ENCODE measurements at regions not wholly inside any gene's neighbourhood (a gene's known extent, or its start where the extent isn't known, plus 50 kb on each side); places are given as distances from the start of the nearest gene placed in this dataset.

- WGBS, 2 donors (ENCODE audit: extremely low coverage in 2 of 2, insufficient read length in 2 of 2, insufficient replicate concordance in 1 of 2): no CpG with 5 or more reads among the region's 7 CpGs
- Histone ChIP-seq H3K9ac (ENCODE audit: low read depth, low read length, poor library complexity) (no peak overlapping the region), H4K8ac (ENCODE audit: low read depth, low read length) (no peak overlapping the region), H2BK15ac (ENCODE audit: low read length) (no peak overlapping the region), H3K4me1 (ENCODE audit: control insufficient read depth in 2 of 2, insufficient read depth in 1 of 2, low read depth in 1 of 2, low read length in 2 of 2) (peaks cover 0 to 20% of the 10 kb centered on the region in 2 donors), H3K27me3 (ENCODE audit: control insufficient read depth in 3 of 3, insufficient read depth in 3 of 3, low read depth in 1 of 3, low read length in 3 of 3) (no peaks in the 10 kb centered on the region), H3K27ac (replicated peaks; ENCODE audit: low read length) (no peak overlapping the region), H3K4ac (ENCODE audit: low read length) (no peak overlapping the region), H3K14ac (ENCODE audit: low read length) (no peak overlapping the region), H2AK5ac (ENCODE audit: low read depth, low read length) (no peak overlapping the region), H3K23ac (ENCODE audit: low read depth, low read length, poor library complexity) (no peak overlapping the region), H3K4me3 (ENCODE audit: low read length in 2 of 2) (no peak overlapping the region), H3K79me1 (ENCODE audit: low read depth, low read length) (no peaks in the 10 kb centered on the region), H2BK12ac (ENCODE audit: low read length) (no peak overlapping the region), H3K4me2 (ENCODE audit: insufficient read depth, low read length, poor library complexity, severe bottlenecking) (no peak overlapping the region), H3K18ac (ENCODE audit: low read length) (no peak overlapping the region), H3K9me3 (replicated peaks in 1 of 2; ENCODE audit: control insufficient read depth in 2 of 2, insufficient read depth in 1 of 2, low read depth in 1 of 2, low read length in 2 of 2) (peaks cover under 1 to 1% of the 10 kb centered on the region in 2 donors), H2AFZ (ENCODE audit: low read length) (peak overlapping the region; percentile 4), H2BK120ac (ENCODE audit: low read depth, low read length) (no peak overlapping the region), H4K91ac (ENCODE audit: low read depth, low read length, poor library complexity) (no peak overlapping the region), H3K36me3 (replicated peaks in 1 of 2; ENCODE audit: control insufficient read depth in 2 of 2, insufficient read depth in 2 of 2, low read length in 2 of 2) (no peaks in the 10 kb centered on the region), H2BK5ac (ENCODE audit: low read length) (no peak overlapping the region)
- no peak for DNase-seq (ENCODE audit: low spot score)
Measured at GRCh38 chr2:111678161-111678560, 205.8 kb downstream of the ANAPC1 start.

- peak overlapping the region; percentile 4 for H2AFZ ChIP-seq (ENCODE audit: low read length)
- DNase-seq (ENCODE audit: low spot score): no peak
- no peak overlapping the region for H2BK12ac ChIP-seq (ENCODE audit: low read length)
- peaks cover 0 to 17% of the 10 kb centered on the region in 2 donors for H3K4me1 ChIP-seq (ENCODE audit: control insufficient read depth in 2 of 2, insufficient read depth in 1 of 2, low read depth in 1 of 2, low read length in 2 of 2)
- H2AK5ac ChIP-seq (ENCODE audit: low read depth, low read length): no peak overlapping the region
- no peak overlapping the region for H3K4me2 ChIP-seq (ENCODE audit: insufficient read depth, low read length, poor library complexity, severe bottlenecking)
- H2BK120ac ChIP-seq (ENCODE audit: low read depth, low read length): no peak overlapping the region
- no peak overlapping the region for H3K14ac ChIP-seq (ENCODE audit: low read length)
- H3K4me3 ChIP-seq (ENCODE audit: low read length in 2 of 2): no peak overlapping the region
- no peaks in the 10 kb centered on the region for H3K79me1 ChIP-seq (ENCODE audit: low read depth, low read length)
- no peak overlapping the region for H2BK5ac ChIP-seq (ENCODE audit: low read length)
- no peak overlapping the region for H4K91ac ChIP-seq (ENCODE audit: low read depth, low read length, poor library complexity)
- H3K9me3 ChIP-seq (replicated peaks in 1 of 2; ENCODE audit: control insufficient read depth in 2 of 2, insufficient read depth in 1 of 2, low read depth in 1 of 2, low read length in 2 of 2): peaks cover 1 to 4% of the 10 kb centered on the region in 2 donors
- no peak overlapping the region for H4K8ac ChIP-seq (ENCODE audit: low read depth, low read length)
- H3K18ac ChIP-seq (ENCODE audit: low read length): no peak overlapping the region
- no CpG with 5 or more reads among the region's 5 CpGs for WGBS, 2 donors (ENCODE audit: extremely low coverage in 2 of 2, insufficient read length in 2 of 2, insufficient replicate concordance in 1 of 2)
- no peak overlapping the region for H3K4ac ChIP-seq (ENCODE audit: low read length)
- H3K9ac ChIP-seq (ENCODE audit: low read depth, low read length, poor library complexity): no peak overlapping the region
- no peak overlapping the region for H2BK15ac ChIP-seq (ENCODE audit: low read length)
- no peak overlapping the region for H3K27ac ChIP-seq (replicated peaks; ENCODE audit: low read length)
- H3K36me3 ChIP-seq (replicated peaks in 1 of 2; ENCODE audit: control insufficient read depth in 2 of 2, insufficient read depth in 2 of 2, low read length in 2 of 2): no peaks in the 10 kb centered on the region
- no peaks in the 10 kb centered on the region for H3K27me3 ChIP-seq (ENCODE audit: control insufficient read depth in 3 of 3, insufficient read depth in 3 of 3, low read depth in 1 of 3, low read length in 3 of 3)
- H3K23ac ChIP-seq (ENCODE audit: low read depth, low read length, poor library complexity): no peak overlapping the region
Measured at GRCh38 chr2:111678651-111679050, 205.3 kb downstream of the ANAPC1 start.

- Histone ChIP-seq H3K79me1 (ENCODE audit: low read depth, low read length) (no peaks in the 10 kb centered on the region), H3K14ac (ENCODE audit: low read length) (no peak overlapping the region), H3K4me3 (ENCODE audit: low read length in 2 of 2) (no peak overlapping the region), H2BK12ac (ENCODE audit: low read length) (no peak overlapping the region), H3K4me1 (ENCODE audit: control insufficient read depth in 2 of 2, insufficient read depth in 1 of 2, low read depth in 1 of 2, low read length in 2 of 2) (peaks cover 0 to 15% of the 10 kb centered on the region in 2 donors), H2AK5ac (ENCODE audit: low read depth, low read length) (no peak overlapping the region), H3K36me3 (replicated peaks in 1 of 2; ENCODE audit: control insufficient read depth in 2 of 2, insufficient read depth in 2 of 2, low read length in 2 of 2) (no peaks in the 10 kb centered on the region), H4K91ac (ENCODE audit: low read depth, low read length, poor library complexity) (no peak overlapping the region), H2AFZ (ENCODE audit: low read length) (no peak overlapping the region), H4K8ac (ENCODE audit: low read depth, low read length) (no peak overlapping the region), H3K4me2 (ENCODE audit: insufficient read depth, low read length, poor library complexity, severe bottlenecking) (no peak overlapping the region), H2BK15ac (ENCODE audit: low read length) (no peak overlapping the region), H3K9ac (ENCODE audit: low read depth, low read length, poor library complexity) (no peak overlapping the region), H3K27ac (replicated peaks; ENCODE audit: low read length) (no peak overlapping the region), H3K27me3 (ENCODE audit: control insufficient read depth in 3 of 3, insufficient read depth in 3 of 3, low read depth in 1 of 3, low read length in 3 of 3) (no peaks in the 10 kb centered on the region), H2BK5ac (ENCODE audit: low read length) (no peak overlapping the region), H3K23ac (ENCODE audit: low read depth, low read length, poor library complexity) (no peak overlapping the region), H2BK120ac (ENCODE audit: low read depth, low read length) (no peak overlapping the region), H3K9me3 (replicated peaks in 1 of 2; ENCODE audit: control insufficient read depth in 2 of 2, insufficient read depth in 1 of 2, low read depth in 1 of 2, low read length in 2 of 2) (peaks cover 1 to 4% of the 10 kb centered on the region in 2 donors), H3K4ac (ENCODE audit: low read length) (no peak overlapping the region), H3K18ac (ENCODE audit: low read length) (no peak overlapping the region)
- no peak for DNase-seq (ENCODE audit: low spot score)
- WGBS, 2 donors (ENCODE audit: extremely low coverage in 2 of 2, insufficient read length in 2 of 2, insufficient replicate concordance in 1 of 2): no CpG with 5 or more reads among the region's 2 CpGs
Measured at GRCh38 chr2:111679202-111679601, 204.8 kb downstream of the ANAPC1 start.

GRCh38 chr2:111684611-111685010, 199.4 kb downstream of the ANAPC1 start:
- no peak for DNase-seq (ENCODE audit: low spot score)
- no peak overlapping the region for H3K27ac ChIP-seq (replicated peaks; ENCODE audit: low read length)
- no peak overlapping the region for H2AFZ ChIP-seq (ENCODE audit: low read length)
- no peak overlapping the region for H3K4me3 ChIP-seq (ENCODE audit: low read length in 2 of 2)
- no peak overlapping the region for H3K18ac ChIP-seq (ENCODE audit: low read length)
- no peaks in the 10 kb centered on the region for H3K79me1 ChIP-seq (ENCODE audit: low read depth, low read length)
- H3K4me2 ChIP-seq (ENCODE audit: insufficient read depth, low read length, poor library complexity, severe bottlenecking): no peak overlapping the region
- H2AK5ac ChIP-seq (ENCODE audit: low read depth, low read length): no peak overlapping the region
- peaks cover 0 to 2% of the 10 kb centered on the region in 2 donors for H3K4me1 ChIP-seq (ENCODE audit: control insufficient read depth in 2 of 2, insufficient read depth in 1 of 2, low read depth in 1 of 2, low read length in 2 of 2)
- no peak overlapping the region for H4K8ac ChIP-seq (ENCODE audit: low read depth, low read length)
- no peak overlapping the region for H4K91ac ChIP-seq (ENCODE audit: low read depth, low read length, poor library complexity)
- no peak overlapping the region for H2BK15ac ChIP-seq (ENCODE audit: low read length)
- no peak overlapping the region for H3K9ac ChIP-seq (ENCODE audit: low read depth, low read length, poor library complexity)
- H3K23ac ChIP-seq (ENCODE audit: low read depth, low read length, poor library complexity): no peak overlapping the region
- H2BK5ac ChIP-seq (ENCODE audit: low read length): no peak overlapping the region
- no peaks in the 10 kb centered on the region for H3K36me3 ChIP-seq (replicated peaks in 1 of 2; ENCODE audit: control insufficient read depth in 2 of 2, insufficient read depth in 2 of 2, low read length in 2 of 2)
- WGBS, 2 donors (ENCODE audit: extremely low coverage in 2 of 2, insufficient read length in 2 of 2, insufficient replicate concordance in 1 of 2): no CpG with 5 or more reads among the region's 3 CpGs
- no peak overlapping the region for H3K4ac ChIP-seq (ENCODE audit: low read length)
- peaks cover 1 to 4% of the 10 kb centered on the region in 2 donors for H3K9me3 ChIP-seq (replicated peaks in 1 of 2; ENCODE audit: control insufficient read depth in 2 of 2, insufficient read depth in 1 of 2, low read depth in 1 of 2, low read length in 2 of 2)
- H3K14ac ChIP-seq (ENCODE audit: low read length): no peak overlapping the region
- no peak overlapping the region for H2BK12ac ChIP-seq (ENCODE audit: low read length)
- no peak overlapping the region for H2BK120ac ChIP-seq (ENCODE audit: low read depth, low read length)
- H3K27me3 ChIP-seq (ENCODE audit: control insufficient read depth in 3 of 3, insufficient read depth in 3 of 3, low read depth in 1 of 3, low read length in 3 of 3): no peaks in the 10 kb centered on the region

All from neuronal stem cell (in vitro differentiated cells).